ENCODE measurements at regions not wholly inside any gene's neighbourhood (a gene's known extent, or its start where the extent isn't known, plus 50 kb on each side); places are given as distances from the start of the nearest gene placed in this dataset.

DNA sequence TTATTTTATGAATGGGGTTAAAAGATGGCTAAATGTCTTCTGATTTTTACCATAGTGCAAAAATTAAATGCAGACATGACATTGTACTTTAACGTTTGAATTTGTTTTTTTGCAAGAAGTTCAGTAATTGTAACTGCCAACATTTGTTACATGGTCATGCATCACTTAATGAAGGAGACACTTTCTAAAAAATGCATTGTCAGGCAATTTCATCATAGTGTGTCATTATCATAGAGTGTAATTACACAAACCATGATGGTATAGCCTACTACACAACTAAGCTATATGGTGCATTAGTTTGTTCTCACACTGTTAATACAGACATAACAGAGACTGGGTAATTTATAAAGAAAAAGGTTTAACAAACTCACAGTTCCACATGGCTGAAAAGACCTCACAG, 50.0 kb upstream of the NAA35 start:
- TF ChIP-seq, protein P1, sequence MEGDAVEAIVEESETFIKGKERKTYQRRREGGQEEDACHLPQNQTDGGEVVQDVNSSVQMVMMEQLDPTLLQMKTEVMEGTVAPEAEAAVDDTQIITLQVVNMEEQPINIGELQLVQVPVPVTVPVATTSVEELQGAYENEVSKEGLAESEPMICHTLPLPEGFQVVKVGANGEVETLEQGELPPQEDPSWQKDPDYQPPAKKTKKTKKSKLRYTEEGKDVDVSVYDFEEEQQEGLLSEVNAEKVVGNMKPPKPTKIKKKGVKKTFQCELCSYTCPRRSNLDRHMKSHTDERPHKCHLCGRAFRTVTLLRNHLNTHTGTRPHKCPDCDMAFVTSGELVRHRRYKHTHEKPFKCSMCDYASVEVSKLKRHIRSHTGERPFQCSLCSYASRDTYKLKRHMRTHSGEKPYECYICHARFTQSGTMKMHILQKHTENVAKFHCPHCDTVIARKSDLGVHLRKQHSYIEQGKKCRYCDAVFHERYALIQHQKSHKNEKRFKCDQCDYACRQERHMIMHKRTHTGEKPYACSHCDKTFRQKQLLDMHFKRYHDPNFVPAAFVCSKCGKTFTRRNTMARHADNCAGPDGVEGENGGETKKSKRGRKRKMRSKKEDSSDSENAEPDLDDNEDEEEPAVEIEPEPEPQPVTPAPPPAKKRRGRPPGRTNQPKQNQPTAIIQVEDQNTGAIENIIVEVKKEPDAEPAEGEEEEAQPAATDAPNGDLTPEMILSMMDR (IDR thresholded peaks at IDR 0.05; ENCODE audit: low read depth, low read length) = no peak
- no peak overlapping the region for H3K4me3 ChIP-seq (ENCODE audit: low read depth, low read length)

All from WI38 (cell line).